HG02623 (cell line): ENCODE measurements at regions not wholly inside any gene's neighbourhood (a gene's known extent, or its start where the extent isn't known, plus 50 kb on each side); places are given as distances from the start of the nearest gene placed in this dataset.
A peak's percentile ranks its signal among the peaks of the same experiment; 100 is the strongest.
"Not testable (repeated sequence)": the region's sequence is repeated elsewhere in the genome, so short reads cannot be mapped to it uniquely, and the experiment has no call there.

ENCODE experiments used
- ATAC-seq: cut with Tn5 transposase; IDR thresholded peaks from one replicate; pipeline ENCODE4 v1.9.1; 2021; ENCODE audit warnings: moderate library complexity; ENCODE audit not compliant: unreplicated experiment

DNA sequence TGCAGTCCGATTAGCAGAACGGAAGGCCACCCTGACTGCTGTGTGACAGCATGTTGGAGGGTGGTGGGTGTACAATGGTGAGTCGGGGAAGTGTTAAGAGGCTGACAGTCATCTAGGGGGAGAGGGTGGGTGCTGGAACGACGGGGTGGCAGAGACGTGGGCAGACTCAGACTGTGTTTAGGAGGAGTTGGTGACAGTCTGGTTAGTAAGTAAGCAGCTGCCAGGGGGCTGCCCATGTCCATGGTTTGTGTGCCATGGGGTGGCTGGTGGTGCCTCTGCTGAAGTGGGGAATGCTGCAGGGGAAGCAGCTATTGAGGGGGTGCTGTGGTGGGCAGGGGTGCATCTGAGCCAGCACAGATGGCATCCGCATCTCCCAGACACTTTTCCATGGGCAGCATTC, 51.3 kb upstream of the BOD1 start:
- no peak for ATAC-seq

DNA sequence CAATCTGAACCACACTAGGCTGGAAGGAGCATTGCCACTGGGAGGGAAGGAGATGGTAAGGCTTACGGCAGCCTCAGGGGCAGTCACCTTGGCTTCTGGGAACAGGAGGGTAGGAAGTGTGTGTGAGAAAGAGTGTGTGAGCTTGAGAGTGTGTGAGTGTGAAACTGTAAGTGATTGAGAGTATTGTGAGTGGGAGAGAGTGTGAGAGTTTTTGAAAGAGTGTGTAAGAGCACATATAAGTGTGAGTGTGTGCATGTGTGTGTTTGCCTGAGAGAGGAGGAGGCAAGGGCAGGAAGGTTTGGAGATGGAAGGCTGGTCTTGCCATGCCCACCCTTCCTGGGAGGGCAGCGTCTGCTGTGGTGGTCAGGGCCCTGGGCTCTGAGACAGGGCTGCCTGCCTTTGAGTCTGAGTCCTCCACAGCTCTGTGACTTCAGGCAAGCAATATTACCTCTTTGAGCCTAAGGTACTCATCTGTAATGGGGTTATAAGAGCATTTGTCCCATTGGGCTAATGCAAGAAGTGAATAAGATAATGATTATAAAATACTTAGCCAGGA, 51.9 kb upstream of the BOD1 start:
- ATAC-seq: no peak

DNA sequence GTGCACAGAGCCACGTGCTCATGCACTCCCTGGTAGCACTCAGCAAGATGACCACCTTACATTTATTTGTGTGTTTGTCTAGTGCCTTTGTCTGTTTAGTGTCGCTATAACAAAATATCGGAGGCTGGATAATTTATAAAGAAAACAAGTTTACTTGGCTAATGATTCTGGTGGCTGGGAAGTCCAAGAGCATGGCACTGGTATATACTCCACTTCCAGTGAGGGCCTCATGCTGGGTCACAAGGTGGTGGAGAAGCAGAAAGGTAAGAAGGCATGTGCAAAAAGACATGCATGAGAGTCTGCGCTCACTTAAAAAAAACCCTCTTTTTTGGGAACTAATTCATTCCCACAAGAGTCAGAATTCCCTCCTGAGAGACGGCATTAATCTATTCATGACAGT, 52.5 kb upstream of the BOD1 start:
- no peak for ATAC-seq

DNA sequence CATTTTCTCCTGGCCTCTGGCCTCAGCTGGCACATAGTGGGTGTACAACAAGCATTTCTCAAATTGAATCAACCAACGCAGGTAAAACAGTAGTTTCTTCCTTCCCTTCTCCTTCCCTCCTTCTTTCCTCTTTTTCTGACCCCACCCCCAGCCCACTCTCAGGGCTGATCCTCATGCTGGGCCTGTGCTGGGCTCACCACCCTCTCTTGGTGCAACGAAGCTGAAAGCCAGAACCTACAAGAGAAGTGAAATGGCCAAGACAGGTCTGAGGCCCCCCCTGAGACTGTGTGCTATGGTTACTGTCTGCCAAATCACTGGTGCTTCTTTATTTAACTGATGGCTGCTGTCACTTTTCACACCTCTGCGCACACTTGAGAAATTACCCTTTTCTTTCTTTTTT, 53.0 kb upstream of the BOD1 start:
- no peak for ATAC-seq

DNA sequence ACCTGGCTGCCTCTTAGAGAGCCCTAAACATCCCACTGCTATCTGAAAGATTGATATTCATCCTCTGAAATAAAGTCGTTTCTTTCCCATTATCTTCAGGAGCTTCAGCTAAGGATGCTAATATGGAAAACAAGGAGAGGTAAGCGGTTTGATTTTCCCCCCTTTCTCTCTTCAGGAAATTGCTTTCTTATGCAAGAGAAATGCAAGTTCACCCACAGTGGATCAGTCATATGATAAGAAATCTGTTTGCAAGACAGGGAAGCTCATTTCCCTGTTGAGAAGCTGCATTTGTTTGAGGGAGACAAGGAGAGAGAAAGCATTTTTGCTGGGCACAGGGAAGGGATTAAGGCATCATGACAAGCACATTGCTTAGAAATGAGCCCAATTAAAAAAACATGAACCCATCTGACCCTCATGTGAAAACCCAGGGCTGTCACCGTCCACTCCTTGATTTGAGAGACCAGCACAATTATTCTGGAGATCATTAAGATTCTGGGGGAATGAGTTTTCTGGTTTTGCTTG, 53.7 kb upstream of the BOD1 start:
- ATAC-seq: no peak

DNA sequence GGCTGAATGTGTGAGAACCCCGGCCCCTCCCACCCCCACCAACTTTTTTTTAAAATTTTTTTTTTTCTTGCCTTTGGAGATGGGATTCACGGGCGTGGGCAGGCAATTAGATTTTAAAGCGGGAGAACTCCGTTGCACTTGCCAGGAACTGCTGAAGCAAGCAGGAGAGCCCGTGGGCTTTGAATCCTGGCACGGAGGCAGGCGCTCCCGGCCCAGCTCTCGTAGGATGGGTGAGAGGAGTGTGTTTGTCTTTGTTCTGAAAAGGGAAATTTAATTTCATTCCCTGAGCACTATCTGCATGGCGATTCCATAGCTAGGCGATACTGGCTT, 54.3 kb upstream of the BOD1 start:
- ATAC-seq: no peak

DNA sequence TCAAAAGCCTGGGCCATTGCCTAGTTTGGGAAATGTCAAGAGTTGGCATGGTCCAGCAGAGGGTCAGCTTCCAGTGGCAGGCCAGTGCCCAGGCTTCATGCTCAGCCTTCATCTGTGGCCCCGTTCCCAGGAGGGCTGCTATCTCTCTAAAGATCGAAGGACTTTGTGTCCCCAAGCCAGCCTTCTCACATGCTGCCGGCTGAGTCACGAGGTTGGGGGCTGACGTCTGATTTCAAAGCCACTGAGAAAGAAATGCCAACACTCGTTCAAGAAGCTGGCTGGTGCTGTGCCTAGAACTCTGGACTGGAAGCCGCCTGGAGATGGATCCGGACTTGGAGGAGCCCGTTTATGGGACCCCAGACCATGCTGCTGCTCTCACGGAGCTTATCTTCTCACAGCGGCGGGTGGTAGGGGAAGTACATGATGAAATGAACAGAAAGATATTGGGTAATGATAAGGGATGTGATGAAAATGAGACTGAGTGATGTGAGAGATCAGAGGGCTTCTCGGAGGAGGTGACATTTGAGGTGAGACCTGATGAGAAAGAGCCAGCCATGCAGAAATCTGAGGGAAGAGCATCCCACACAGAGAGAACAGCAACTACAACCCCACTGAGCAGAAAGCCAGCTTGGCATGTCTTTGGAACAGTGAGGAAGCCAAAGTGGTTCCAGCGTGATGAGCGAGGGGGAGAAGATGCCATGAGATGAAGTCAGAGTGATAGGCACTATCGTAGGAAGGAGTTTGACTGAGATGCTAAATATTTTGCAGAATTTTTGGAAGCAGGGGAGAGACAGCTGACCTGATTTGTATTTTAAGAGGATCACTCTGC, 54.9 kb upstream of the BOD1 start:
- no peak for ATAC-seq

DNA sequence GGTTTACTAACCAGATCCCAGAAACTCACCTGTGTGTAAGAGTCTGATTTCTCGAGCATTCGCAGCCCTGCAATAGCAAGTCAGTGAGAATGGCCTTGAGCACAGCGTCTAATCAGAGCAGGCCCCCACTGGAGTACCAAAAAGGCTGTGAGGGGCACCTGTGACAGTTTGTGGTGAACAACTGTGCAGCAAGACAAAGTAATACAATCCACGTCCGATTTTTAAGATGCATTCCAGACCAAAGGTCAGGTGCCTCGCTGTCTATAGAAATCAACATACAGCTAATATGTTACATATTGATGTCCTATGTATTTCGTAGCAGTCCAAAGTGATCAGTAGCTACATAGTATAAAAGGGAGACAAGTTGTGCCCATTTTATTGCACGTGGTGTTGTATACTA, 55.7 kb upstream of the BOD1 start:
- no peak for ATAC-seq

DNA sequence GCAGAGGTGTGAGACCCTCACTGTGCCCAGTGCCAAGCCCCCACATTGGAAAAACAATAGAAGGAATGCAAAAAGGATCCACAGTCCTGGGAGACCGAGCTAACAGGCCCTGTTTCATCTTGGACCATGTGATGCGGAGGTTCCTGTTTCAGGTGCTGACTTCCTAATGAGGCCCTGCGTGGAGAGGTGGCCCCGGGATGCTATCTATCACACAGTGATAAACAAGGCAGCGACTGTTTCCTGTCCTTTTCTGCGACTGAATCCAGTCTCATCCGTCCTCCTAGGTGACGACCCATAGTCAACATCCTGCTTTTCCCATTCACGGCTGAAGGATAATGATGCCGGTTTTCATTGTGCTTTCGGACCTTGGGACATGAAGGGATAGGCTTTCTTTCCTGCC, 56.4 kb upstream of the BOD1 start:
- no peak for ATAC-seq

DNA sequence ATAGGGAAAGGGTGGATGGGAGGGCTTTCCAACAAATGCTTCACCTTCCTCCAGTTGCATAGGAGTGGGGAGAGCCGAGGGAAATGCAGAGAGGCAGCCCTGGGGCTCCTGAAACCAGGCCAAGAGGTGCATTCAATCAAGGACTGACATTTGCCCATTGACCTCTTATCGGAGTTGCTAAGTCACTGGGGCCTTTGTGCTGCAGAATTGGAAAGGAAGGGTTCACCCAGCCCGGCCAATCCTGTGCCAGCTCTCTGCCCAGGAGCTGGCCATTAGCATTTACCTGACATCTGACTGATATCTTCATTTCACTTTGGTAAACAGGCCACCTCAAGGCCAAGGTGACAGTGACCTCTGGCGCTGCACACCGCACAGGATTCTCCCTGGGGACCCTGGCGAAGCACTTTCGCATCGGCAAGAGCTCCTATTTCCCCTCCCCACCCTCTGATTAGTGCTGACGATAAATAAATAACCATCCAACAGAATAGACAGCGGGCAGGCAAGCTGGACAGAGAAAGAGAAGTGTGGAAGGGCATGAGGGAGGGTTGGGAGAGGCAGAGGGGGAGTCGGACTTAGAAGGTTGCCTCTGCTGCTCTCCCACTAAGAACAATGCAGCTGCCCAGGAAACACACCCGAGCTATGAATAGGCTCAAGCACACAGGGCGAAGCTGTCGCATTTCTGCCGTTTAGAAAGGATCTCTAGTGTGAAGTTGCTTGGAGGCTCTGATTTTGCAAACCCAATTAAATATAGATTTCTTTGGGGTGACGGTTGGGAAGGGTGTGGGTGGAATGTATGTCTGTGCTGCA, 57.0 kb upstream of the BOD1 start:
- ATAC-seq: no peak

DNA sequence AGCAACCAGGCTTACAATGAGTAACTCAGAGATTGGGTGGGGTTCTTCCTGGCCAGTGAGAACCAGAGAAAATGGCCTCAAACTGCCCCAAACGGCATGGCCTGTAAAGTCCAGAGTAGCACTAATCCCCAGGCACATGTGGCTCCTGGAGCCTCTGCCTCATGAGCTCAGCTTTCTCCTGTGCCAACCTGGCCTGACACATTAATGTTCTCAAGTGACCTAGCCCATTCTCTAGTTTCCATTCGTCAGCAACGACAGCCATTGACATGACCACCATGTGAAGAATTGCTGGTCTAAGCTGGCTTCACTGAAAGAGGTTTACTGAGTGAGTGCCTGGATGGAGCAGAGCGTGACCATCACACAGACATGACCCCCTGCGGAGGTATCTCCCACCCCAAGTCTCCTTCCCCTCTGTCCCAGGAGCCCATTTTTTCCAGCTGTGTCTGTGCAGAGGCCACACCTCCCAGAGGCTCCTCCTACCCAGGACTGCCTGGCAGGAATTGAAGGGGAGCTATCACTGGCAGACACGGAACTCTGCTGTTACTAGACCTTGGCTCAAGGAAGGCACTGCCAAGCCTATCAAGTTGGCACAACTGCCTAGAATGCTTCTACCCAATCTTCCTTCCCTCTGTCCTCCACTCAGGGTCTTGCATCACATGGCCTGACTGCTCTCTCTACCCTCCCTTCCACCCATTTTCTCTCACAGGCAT, 59.0 kb upstream of the BOD1 start:
- no peak for ATAC-seq

DNA sequence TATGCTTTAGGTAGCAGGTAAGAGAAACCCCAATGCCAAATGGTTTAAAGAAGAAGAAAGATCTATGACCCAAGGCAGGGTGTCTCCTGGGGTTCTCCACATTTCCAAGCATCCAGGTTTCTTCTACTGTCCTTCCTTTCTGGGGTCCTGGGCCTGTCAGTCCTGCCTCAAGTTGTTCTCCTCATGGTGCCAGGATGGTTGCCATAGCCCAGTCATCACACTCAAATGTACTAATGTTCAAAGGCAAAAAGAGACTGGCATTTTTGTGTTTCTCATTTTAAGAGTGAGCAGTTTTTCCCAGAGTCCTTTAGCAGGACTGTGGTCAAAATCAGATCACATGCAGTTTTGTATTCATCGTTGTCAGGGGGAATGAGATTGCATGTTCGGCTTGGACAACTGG, 59.9 kb upstream of the BOD1 start:
- no peak for ATAC-seq

DNA sequence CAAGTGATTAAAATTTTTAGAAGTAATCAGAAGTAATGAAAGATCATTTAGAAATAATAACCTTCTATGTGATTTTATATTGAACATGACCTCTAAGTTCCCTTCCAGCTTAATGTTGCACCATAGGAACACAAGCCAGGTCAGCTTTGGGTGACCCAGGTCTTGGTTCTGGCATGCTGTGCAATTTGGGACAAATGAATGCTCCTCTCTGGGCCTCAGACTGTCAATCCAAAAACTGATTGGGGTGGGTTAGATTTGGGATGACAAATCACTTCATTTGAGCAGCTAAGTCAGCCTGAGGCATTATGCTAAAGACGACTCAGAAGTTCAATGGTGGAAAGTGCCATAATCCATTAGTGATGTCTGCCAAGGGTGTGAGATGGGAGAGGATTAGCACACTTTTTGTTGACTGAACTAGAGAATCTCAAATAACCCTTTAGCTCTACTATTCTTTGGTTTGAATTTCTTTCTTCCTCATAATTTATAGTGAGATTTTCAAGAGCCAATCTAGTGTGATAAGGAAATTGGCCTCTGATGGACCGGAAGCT, 60.7 kb upstream of the BOD1 start:
- no peak for ATAC-seq

DNA sequence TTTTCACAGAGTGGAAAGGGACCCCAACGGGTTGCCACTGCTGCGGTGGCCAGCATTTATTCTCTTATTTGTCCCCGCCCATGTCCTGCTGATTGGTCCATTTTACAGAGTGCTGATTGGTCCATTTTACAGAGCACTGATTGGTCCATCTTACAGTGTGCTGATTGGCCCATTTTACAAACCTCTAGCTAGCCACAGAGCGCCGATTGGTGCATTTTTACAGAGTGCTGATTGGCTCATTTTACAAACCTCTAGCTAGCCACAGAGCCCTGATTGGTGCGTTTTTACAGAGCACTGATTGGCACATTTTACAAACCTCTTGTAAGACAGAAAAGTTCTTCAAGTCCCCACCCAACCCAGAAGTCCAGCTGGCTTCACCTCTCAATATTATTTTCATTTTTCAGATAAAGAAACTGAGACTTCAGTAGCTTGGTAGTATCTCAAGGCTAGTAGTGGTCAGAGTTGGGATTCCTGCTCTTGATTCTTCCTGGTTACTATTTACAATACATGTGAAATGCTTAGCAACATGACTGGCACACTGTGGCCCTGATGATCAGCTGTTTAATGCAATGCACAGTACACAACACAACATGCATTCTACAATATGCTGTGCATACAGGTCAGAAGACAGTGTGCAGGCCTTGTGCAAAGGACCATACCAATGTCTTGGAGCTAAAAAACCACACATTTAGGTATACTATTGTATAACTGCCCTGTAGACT, 63.6 kb upstream of the BOD1 start:
- peak; percentile 42 for ATAC-seq

DNA sequence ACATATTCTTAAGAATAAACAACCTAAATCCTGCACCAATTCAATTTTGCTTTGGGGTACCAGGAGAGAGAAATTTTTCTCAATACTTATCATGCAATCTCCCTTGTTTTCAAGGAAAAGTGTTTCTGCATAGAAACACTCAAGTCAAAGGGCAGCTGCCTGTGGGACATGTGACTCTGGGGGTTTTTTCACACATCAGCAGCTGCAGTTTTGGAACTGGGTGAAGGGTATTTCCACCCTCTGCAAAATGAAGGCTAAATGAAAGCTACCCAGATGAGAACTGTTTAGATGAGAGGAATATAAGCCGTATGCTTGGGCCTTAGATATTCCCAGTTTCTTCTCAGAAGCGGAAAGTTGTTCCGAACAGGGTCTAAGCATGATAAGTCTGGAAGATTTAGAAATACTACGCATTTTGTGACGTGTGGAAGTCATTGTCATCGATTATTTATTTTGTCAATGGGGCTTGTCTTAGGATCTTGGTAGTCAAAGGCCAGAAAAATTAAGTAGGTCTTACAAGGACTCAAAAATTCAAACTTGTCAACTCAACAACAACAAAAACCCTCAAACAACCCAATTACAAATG, 64.3 kb upstream of the BOD1 start:
- ATAC-seq: peak; percentile 88

DNA sequence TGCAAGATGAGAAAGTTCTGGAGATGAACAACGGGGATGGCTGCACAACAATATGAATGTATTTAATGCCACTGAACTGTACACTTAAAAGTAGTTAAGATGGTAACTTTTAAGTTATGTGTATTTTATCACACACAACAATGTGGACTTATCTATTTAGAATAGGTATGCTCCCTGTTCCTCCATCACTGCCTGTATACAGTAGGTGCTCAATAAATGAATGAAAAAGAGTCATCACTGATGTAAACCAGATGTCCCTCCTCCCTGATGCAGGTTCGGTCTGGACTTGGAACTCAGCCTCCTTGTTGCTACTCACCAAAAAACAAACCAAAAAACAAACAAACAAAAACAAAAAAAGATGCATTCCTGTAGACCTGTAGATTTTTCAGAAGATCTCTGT, 65.9 kb upstream of the BOD1 start:
- ATAC-seq: no peak

DNA sequence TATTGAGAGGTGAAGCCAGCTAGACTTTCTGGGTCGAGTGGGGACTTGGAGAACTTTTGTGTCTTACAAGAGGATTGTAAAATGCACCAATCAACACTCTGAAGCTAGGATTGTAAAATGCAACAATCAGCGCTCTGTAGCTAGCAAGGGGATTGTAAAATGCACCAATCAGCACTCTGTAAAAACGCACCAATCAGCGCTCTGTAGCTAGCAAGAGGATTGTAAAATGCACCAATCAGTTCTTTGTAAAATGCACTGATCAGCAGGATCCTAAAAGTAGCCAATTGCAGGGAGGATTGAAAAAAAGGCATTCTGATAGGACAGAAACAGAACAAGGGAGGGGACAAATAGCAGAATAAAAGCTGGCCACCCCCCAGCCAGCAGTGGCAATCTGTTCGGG, 68.1 kb upstream of the BOD1 start:
- not testable (repeated sequence) for ATAC-seq

DNA sequence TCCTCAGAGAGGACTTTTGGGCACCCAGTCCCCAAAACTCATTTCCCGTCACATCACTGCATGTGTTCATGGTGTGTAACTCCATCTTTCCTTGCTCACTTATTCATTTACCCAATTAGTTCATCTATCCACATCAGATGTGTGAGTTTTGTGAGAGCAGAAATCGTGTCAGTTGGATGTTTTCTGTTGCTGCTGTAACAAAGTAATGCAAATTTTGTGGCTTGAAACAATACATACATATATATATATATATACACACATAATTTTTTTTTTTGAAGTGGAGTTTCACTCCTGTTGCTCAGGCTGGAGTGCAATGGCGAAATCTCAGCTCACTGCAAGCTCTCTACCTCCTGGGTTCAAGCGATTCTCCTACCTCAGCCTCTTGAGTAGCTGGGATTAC, 70.5 kb upstream of the BOD1 start:
- ATAC-seq: no peak

DNA sequence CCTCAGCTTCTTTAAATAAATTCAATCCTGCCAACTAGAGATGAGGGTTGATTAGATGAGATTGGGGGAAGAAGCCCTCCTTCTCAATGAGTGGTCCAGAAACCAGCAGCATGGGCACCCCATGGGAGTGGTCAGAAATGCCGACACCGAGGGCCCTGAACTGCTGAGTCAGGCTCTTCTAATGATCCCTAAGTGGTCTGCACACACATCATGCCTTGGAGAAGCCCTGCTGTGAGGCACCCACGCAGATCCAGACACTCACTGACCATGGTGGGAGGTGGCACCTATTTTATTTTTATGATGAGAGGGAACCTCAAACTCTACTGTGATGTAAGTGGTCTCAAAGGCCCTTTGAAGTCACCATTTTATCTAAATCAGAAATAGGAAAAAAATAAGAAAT, 72.3 kb upstream of the BOD1 start:
- no peak for ATAC-seq

DNA sequence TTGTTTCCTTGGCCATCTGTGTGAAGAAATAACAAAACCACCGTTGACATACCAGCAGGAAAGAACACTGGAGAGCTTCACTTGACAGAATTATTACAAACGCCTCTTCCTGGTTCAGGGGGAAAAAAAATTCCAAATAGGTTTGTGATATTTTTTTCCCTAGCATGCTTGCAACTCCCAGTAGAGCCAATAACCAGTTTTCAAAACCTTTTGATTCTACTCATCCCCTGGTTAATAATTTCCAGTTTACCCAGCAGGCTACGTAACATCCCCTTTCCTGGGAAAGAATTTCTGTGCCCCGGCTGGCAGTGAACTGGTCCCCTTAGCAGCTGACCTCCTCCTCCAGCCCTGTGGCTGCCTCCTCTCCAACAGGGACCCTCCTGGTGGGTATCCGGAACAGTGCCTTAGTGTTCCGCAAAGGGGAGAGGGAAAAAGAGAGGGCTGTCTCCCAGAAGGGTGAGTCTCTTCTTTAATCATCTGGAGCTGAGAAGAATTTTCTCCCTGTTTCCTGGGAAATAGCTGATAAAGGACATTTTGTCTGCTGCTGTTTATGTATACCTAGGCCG, 72.8 kb upstream of the BOD1 start:
- ATAC-seq: no peak
